K562 (cell line): ENCODE measurements at regions not wholly inside any gene's neighbourhood (a gene's known extent, or its start where the extent isn't known, plus 50 kb on each side); places are given as distances from the start of the nearest gene placed in this dataset.

Experiments used
- ATAC-seq: fragments of 200-7000 bp; cut with Tn5 transposase; 3 replicates; pipeline ENCODE4 v1.9.1; 2020; ENCODE audit warnings: moderate library complexity
- BruUV-seq: library from RNA; stranded (reverse); fragments of 400-500 nt; replicated peaks from 2 replicates; lab custom pipeline; 2021; lab: Mats Ljungman, UMichigan
- CTCF ChIA-PET: fragments of 300-600 bp; formaldehyde crosslinking; extraction: SDS; loops from one replicate; lab custom pipeline; 2021; ENCODE audit warnings: low intra/inter-chr PET ratio; lab: Yijun Ruan, JAX
- POLR2A ChIA-PET: fragments of 300-600, 350-650 bp; sonication (Branson Sonifier 250); formaldehyde crosslinking; extraction: SDS; loops from one replicate; lab custom pipeline; 2021; ENCODE audit warnings: antibody characterized with exemption, inconsistent platforms; lab: Yijun Ruan, JAX
- DNase-seq, 4 experiments: peaks; one replicate each; pipeline versions ENCODE4 v3.0.0 to v3.0.0-alpha.2; 2011 to 2018; ENCODE audit warnings: low spot score in 3 of 4, mixed read lengths in 3 of 4; ENCODE audit errors: extremely low read depth in 1 of 4
- FAIRE-seq: peaks from 2 replicates; lab custom pipeline; 2011; peaks lifted over from hg19 to GRCh38; lab: Jason Lieb, UNC
- H2AFZ ChIP-seq: 2 replicates; pipeline ENCODE4 v1.6.0; 2011; ENCODE audit warnings: low read depth, low read length, control low read depth, inconsistent platforms
- H3K27ac ChIP-seq: fragments of 200-600 bp; 3 replicates; pipeline ENCODE4 v1.8.0; 2011; ENCODE audit warnings: low read depth, mild to moderate bottlenecking, control low read depth, inconsistent platforms, low read length, moderate library complexity, mixed read lengths; ENCODE audit errors: extremely low read depth
- H3K27me3 ChIP-seq, 2 experiments: fragments of 300-600 bp in 1 of 2; 2 replicates in 1 of 2; 3 replicates in 1 of 2; pipeline versions ENCODE4 v1.6.0 to v1.8.0; 2011; ENCODE audit warnings: inconsistent platforms in 2 of 2, low read length in 2 of 2, mild to moderate bottlenecking in 1 of 2, mixed read lengths in 1 of 2, moderate library complexity in 1 of 2; ENCODE audit not compliant: control insufficient read depth in 2 of 2, insufficient read depth in 2 of 2
- H3K36me3 ChIP-seq: fragments of 300-600 bp; 3 replicates; pipeline ENCODE4 v1.8.0; 2011; ENCODE audit warnings: mild to moderate bottlenecking, low read length, inconsistent platforms; ENCODE audit not compliant: control insufficient read depth, insufficient read depth
- H3K4me1 ChIP-seq, 2 experiments: fragments of 200-600 bp in 1 of 2; replicated peaks in 1 of 2; 2 replicates in 1 of 2; 3 replicates in 1 of 2; pipeline versions ENCODE4 v1.5.1 to v1.8.0; 2011; ENCODE audit warnings: inconsistent platforms in 2 of 2, low read length in 2 of 2, mild to moderate bottlenecking in 1 of 2, mixed read lengths in 1 of 2, moderate library complexity in 1 of 2; ENCODE audit not compliant: control insufficient read depth in 2 of 2, insufficient read depth in 2 of 2
- H3K4me2 ChIP-seq: 2 replicates; pipeline ENCODE4 v1.6.1; 2011; ENCODE audit warnings: low read length, control low read depth, inconsistent platforms, mixed read lengths; ENCODE audit not compliant: insufficient read depth
- H3K4me3 ChIP-seq: fragments of 200-600 bp; sonication (generic), shearing (Covaris generic); 2 replicates; pipeline ENCODE4 v1.5.1; 2016; ENCODE audit warnings: control low read depth, inconsistent platforms
- H3K79me2 ChIP-seq: fragments of 200-600 bp; 3 replicates; pipeline ENCODE4 v1.8.0; 2011; ENCODE audit warnings: low read length, inconsistent platforms; ENCODE audit not compliant: control insufficient read depth, insufficient read depth
- H3K9ac ChIP-seq, 2 experiments: 2 replicates each; pipeline versions ENCODE4 v1.6.0 to v1.6.1; 2011; ENCODE audit warnings: low read depth in 2 of 2, low read length in 2 of 2, control low read depth in 1 of 2, inconsistent platforms in 1 of 2, mild to moderate bottlenecking in 1 of 2, mixed read lengths in 1 of 2; ENCODE audit not compliant: insufficient read depth in 1 of 2
- H3K9me1 ChIP-seq: one replicate; pipeline ENCODE4 v1.6.0; 2011; ENCODE audit warnings: inconsistent platforms, mild to moderate bottlenecking, low read length, moderate library complexity; ENCODE audit not compliant: control insufficient read depth, insufficient read depth
- H3K9me3 ChIP-seq: replicated peaks from 2 replicates; pipeline ENCODE4 v1.5.1; 2011; ENCODE audit warnings: low read depth, low read length, inconsistent platforms; ENCODE audit not compliant: control insufficient read depth, insufficient read depth
- H4K20me1 ChIP-seq: replicated peaks from 2 replicates; pipeline ENCODE4 v1.6.1; 2011; ENCODE audit warnings: low read length, inconsistent platforms, mixed read lengths; ENCODE audit not compliant: control insufficient read depth, insufficient read depth
- CBX2 ChIP-seq: fragments of 200-600 bp; sonication (generic); IDR thresholded peaks from one replicate; pipeline ENCODE4 v1.6.1; 2012; ENCODE audit warnings: mild to moderate bottlenecking, low read length, inconsistent platforms; ENCODE audit not compliant: insufficient read depth, poor library complexity, severe bottlenecking
- E2F5 ChIP-seq: sonication (generic); formaldehyde crosslinking; IDR thresholded peaks from 2 replicates; pipeline ENCODE4 v1.8.0; 2022; ENCODE audit warnings: mild to moderate bottlenecking, missing genetic modification reagents
- HDGF ChIP-seq: fragments of 450-650 bp; IDR thresholded peaks from 2 replicates; pipeline ENCODE4 v1.6.1; 2016
- HOXB6 ChIP-seq: fragments of 250-450 bp; sonication (Bioruptor Pico); IDR thresholded peaks from 2 replicates; pipeline ENCODE4 v1.5.1; 2022; ENCODE audit warnings: mild to moderate bottlenecking, borderline replicate concordance
- NR3C1 ChIP-seq: sonication (generic); formaldehyde crosslinking; IDR thresholded peaks from 2 replicates; pipeline ENCODE4 v1.8.1; 2022; ENCODE audit warnings: missing genetic modification reagents
- NUFIP1 ChIP-seq: fragments of 450-650 bp; IDR thresholded peaks from 2 replicates; pipeline ENCODE4 v1.6.1; 2018; ENCODE audit not compliant: partially characterized antibody
- POLR3G ChIP-seq: IDR thresholded peaks from 2 replicates; pipeline ENCODE4 v1.6.1; 2011; ENCODE audit not compliant: insufficient read length, insufficient replicate concordance; ENCODE audit errors: extremely low read depth
- RB1 ChIP-seq: fragments of 450-650 bp; IDR thresholded peaks from 2 replicates; pipeline ENCODE4 v1.6.1; 2017; ENCODE audit warnings: low read depth, mild to moderate bottlenecking
- TEAD1 ChIP-seq, 2 experiments: fragments of 450-650 bp in 1 of 2; sonication (generic) in 1 of 2; formaldehyde crosslinking; IDR thresholded peaks; 2 replicates each; pipeline versions ENCODE4 v1.4.0 to v1.8.0; 2020 to 2022; ENCODE audit warnings: mild to moderate bottlenecking in 2 of 2, missing genetic modification reagents in 1 of 2
- ZNF124 ChIP-seq: sonication (generic); formaldehyde crosslinking; IDR thresholded peaks from 2 replicates; pipeline ENCODE4 v1.8.1; 2022; ENCODE audit warnings: missing genetic modification reagents
- ZNF24 ChIP-seq: fragments of 450-650 bp; IDR thresholded peaks from 2 replicates; pipeline ENCODE4 v1.6.1; 2016
- ZNF778 ChIP-seq: fragments of 450-650 bp; formaldehyde crosslinking; IDR thresholded peaks from 2 replicates; pipeline ENCODE4 v1.4.0; 2020; ENCODE audit warnings: mild to moderate bottlenecking, moderate library complexity
- ZSCAN29 ChIP-seq: fragments of 450-650 bp; IDR thresholded peaks from 2 replicates; pipeline ENCODE4 v1.6.1; 2017
- in situ Hi-C: fragments of 300-500 bp; cut with MboI; formaldehyde crosslinking; loops from 4 replicates; pipeline ENCODE4 v1.15.0; 2018; ENCODE audit warnings: inconsistent platforms, mixed read lengths
- intact Hi-C: fragments of 100-400 bp; cut with micrococcal nuclease; formaldehyde crosslinking; loops from 2 replicates; pipeline ENCODE4 v1.14.2; 2022
- TF ChIP-seq, protein P1 (sequence below): sonication (generic); formaldehyde crosslinking; IDR thresholded peaks from 2 replicates; pipeline ENCODE4 v1.8.1; 2022; ENCODE audit warnings: missing genetic modification reagents
- TF ChIP-seq, protein P2 (sequence below): conservative IDR thresholded peaks from 2 replicates; pipeline ENCODE4 v1.6.1; 2011; ENCODE audit warnings: low read depth, mild to moderate bottlenecking, low read length; ENCODE audit not compliant: control insufficient read depth
- TF ChIP-seq, protein P3 (sequence below), 2 experiments: fragments of 450-650 bp in 1 of 2; sonication (generic) in 1 of 2; formaldehyde crosslinking; conservative IDR thresholded peaks; 2 replicates each; pipeline versions ENCODE4 v1.4.0 to v1.8.1; 2020 to 2022; ENCODE audit warnings: mild to moderate bottlenecking in 1 of 2, missing genetic modification reagents in 1 of 2

DNA sequence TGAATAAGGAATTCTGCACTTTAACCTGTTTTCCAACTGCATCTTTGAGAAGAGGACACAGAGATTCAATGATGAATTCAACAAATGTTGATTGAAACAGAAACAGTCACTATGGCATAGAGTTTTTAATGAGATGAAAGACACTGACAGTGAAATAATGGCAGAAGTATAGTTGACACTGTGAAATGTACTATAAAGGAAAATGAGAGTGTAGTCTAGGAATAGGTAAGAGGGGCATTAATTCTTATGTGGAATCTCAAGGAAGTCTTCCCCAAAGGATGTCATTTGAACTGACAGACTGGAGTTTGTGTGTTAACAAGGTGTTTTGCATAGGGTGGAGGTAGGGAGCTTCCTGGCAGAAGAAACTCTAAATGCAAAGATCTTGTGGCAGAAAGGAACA is 566.2 kb downstream of the TDRD15 start:
- CTCF ChIA-PET: no interaction called here
- Histone ChIP-seq H3K79me2 (no peaks in the 10 kb centered on the region), H4K20me1 (no peaks in the 10 kb centered on the region), H3K9me1 (no peaks in the 10 kb centered on the region), H3K4me2 (no peak overlapping the region), H2AFZ (no peak overlapping the region), H3K36me3 (no peaks in the 10 kb centered on the region), H3K27ac (no peak overlapping the region), H3K4me1 (no peaks in the 10 kb centered on the region), H3K9me3 (no peaks in the 10 kb centered on the region), H3K4me3 (no peak overlapping the region), H3K27me3 (no peaks in the 10 kb centered on the region), H3K9ac (no peak overlapping the region)
- intact Hi-C loops: no loop called here
- TF ChIP-seq E2F5: no peak
- no peak for TF ChIP-seq ZNF778
- TF ChIP-seq, protein P1, sequence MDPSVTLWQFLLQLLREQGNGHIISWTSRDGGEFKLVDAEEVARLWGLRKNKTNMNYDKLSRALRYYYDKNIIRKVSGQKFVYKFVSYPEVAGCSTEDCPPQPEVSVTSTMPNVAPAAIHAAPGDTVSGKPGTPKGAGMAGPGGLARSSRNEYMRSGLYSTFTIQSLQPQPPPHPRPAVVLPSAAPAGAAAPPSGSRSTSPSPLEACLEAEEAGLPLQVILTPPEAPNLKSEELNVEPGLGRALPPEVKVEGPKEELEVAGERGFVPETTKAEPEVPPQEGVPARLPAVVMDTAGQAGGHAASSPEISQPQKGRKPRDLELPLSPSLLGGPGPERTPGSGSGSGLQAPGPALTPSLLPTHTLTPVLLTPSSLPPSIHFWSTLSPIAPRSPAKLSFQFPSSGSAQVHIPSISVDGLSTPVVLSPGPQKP (CRISPR knock-in tag): no peak
- no peak for TF ChIP-seq NUFIP1
- BruUV-seq: no TSS peak
- FAIRE-seq: no peak
- ATAC-seq: no peak
- POLR2A ChIA-PET: no interaction called here
- in situ Hi-C loops: no loop called here
- no peak for DNase-seq

DNA sequence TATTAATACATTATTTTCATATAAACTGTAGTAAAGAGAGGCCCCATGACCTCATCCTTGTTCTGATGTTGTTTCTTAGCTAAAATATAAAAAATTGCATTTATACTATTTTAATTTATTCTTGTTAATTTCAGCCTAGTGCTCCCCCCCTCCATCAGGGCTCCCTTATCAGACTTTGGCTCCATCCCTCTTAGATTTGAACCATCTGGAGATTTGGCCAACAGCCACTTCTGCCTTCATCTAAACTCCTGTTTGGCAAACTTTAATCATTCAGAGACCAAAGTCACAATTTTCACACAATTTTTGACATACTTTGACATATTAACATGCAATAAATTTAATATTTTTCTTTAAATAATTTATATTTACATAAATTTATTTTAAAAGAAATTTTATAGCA is 569.3 kb downstream of the TDRD15 start:
- H3K9me3 ChIP-seq: no peaks in the 10 kb centered on the region
- H3K4me2 ChIP-seq: no peak overlapping the region
- FAIRE-seq (no peak), ATAC-seq (no peak), DNase-seq (no peak)
- H3K79me2 ChIP-seq: no peaks in the 10 kb centered on the region
- ChIA-PET CTCF (no interaction called here), POLR2A (no interaction called here)
- no TSS peak for BruUV-seq
- intact Hi-C loops: no loop called here
- no peak overlapping the region for H3K27ac ChIP-seq
- in situ Hi-C loops: no loop called here
- no peaks in the 10 kb centered on the region for H3K36me3 ChIP-seq
- no peak overlapping the region for H2AFZ ChIP-seq
- H3K27me3 ChIP-seq: no peaks in the 10 kb centered on the region
- H3K9ac ChIP-seq: no peak overlapping the region
- no peaks in the 10 kb centered on the region for H3K9me1 ChIP-seq
- H3K4me1 ChIP-seq: no peaks in the 10 kb centered on the region
- no peaks in the 10 kb centered on the region for H4K20me1 ChIP-seq
- H3K4me3 ChIP-seq: no peak overlapping the region
- no peak for TF ChIP-seq CBX2
- no peak for TF ChIP-seq HOXB6
- TF ChIP-seq ZNF24: no peak
- TF ChIP-seq RB1: no peak
- TF ChIP-seq ZNF124 (CRISPR knock-in tag): no peak
- TF ChIP-seq POLR3G: no peak
- no peak for TF ChIP-seq NR3C1 (CRISPR knock-in tag)
- TF ChIP-seq, protein P2, sequence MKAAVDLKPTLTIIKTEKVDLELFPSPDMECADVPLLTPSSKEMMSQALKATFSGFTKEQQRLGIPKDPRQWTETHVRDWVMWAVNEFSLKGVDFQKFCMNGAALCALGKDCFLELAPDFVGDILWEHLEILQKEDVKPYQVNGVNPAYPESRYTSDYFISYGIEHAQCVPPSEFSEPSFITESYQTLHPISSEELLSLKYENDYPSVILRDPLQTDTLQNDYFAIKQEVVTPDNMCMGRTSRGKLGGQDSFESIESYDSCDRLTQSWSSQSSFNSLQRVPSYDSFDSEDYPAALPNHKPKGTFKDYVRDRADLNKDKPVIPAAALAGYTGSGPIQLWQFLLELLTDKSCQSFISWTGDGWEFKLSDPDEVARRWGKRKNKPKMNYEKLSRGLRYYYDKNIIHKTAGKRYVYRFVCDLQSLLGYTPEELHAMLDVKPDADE: no peak
- TF ChIP-seq HDGF: no peak
- TF ChIP-seq, protein P3, sequence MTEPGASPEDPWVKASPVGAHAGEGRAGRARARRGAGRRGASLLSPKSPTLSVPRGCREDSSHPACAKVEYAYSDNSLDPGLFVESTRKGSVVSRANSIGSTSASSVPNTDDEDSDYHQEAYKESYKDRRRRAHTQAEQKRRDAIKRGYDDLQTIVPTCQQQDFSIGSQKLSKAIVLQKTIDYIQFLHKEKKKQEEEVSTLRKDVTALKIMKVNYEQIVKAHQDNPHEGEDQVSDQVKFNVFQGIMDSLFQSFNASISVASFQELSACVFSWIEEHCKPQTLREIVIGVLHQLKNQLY (CRISPR knock-in tag; conservative IDR thresholded peaks at IDR 0.05): no peak
- no peak for TF ChIP-seq TEAD1 (CRISPR knock-in tag; IDR thresholded peaks at IDR 0.05)
- TF ChIP-seq ZSCAN29: no peak
